GM12891 (cell line): ENCODE measurements at regions not wholly inside any gene's neighbourhood (a gene's known extent, or its start where the extent isn't known, plus 50 kb on each side); places are given as distances from the start of the nearest gene placed in this dataset.

Source experiments
- PAX5 ChIP-seq: IDR thresholded peaks from 2 replicates; pipeline ENCODE4 v1.6.1; 2011; ENCODE audit warnings: low read length, moderate library complexity, mild to moderate bottlenecking; ENCODE audit not compliant: insufficient read depth, severe bottlenecking
- POLR2A ChIP-seq: IDR thresholded peaks from 2 replicates; pipeline ENCODE4 v1.6.1; 2011; ENCODE audit warnings: low read depth, low read length, control low read depth
- POLR2AphosphoS5 ChIP-seq: IDR thresholded peaks from 2 replicates; pipeline ENCODE4 v1.6.1; 2011; ENCODE audit warnings: low read depth, low read length, control low read depth
- POU2F2 ChIP-seq: IDR thresholded peaks from 2 replicates; pipeline ENCODE4 v1.6.1; 2011; ENCODE audit warnings: low read depth, mild to moderate bottlenecking, control low read depth, low read length, moderate library complexity
- SPI1 ChIP-seq: IDR thresholded peaks from 2 replicates; pipeline ENCODE4 v1.6.1; 2011; ENCODE audit warnings: low read depth, low read length, control low read depth
- TAF1 ChIP-seq: IDR thresholded peaks from 2 replicates; pipeline ENCODE4 v1.6.1; 2011; ENCODE audit warnings: low read depth, low read length, control low read depth

DNA sequence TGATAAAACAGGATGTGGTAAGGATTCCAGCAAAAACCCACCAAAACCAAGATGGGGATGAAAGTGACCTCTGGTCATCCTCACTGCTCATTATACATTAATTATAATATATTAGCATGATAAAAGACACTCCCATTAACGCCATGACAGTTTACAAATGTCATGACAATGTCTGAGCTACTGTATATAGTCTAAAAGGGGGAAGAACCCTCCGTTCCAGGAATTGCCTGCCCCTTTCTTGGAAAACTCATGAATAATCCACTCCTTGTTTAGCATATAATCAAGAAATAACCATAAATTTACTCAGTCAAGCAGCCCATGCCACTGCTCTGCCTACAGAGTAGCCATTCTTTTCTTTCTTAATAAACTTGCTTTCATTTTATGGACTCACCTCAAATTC lies 96.4 kb upstream of the VLDLR start:
- TF ChIP-seq POLR2A, result no peak
- TF ChIP-seq PAX5, result no peak
- TF ChIP-seq POLR2AphosphoS5, result no peak
- no peak for TF ChIP-seq POU2F2
- no peak for TF ChIP-seq TAF1
- TF ChIP-seq SPI1, result no peak
